HEK293 (cell line): ENCODE measurements at regions not wholly inside any gene's neighbourhood (a gene's known extent, or its start where the extent isn't known, plus 50 kb on each side); places are given as distances from the start of the nearest gene placed in this dataset.
A peak's percentile ranks its signal among the peaks of the same experiment; 100 is the strongest.

Experiments
- CTCF ChIA-PET: fragments of 350-600 bp; formaldehyde crosslinking; extraction: SDS; loops from one replicate; lab custom pipeline; 2021; ENCODE audit warnings: antibody characterized with exemption; lab: Yijun Ruan, JAX
- POLR2A ChIA-PET: fragments of 300-600 bp; formaldehyde crosslinking; extraction: SDS; loops from one replicate; lab custom pipeline; 2020; ENCODE audit warnings: antibody characterized with exemption, inconsistent platforms; lab: Yijun Ruan, JAX
- H3K27ac ChIP-seq: fragments of 200-500 bp; sonication (Bioruptor generic); 2 replicates; pipeline ENCODE4 v1.5.1; 2014; ENCODE audit warnings: low read depth, low read length, control low read depth, inconsistent platforms; ENCODE audit errors: extremely low read depth
- H3K36me3 ChIP-seq, 2 experiments: fragments of 200-500 bp in 1 of 2; sonication (Bioruptor generic) in 1 of 2; 1 replicate in 1 of 2; 2 replicates in 1 of 2; pipeline ENCODE4 v1.5.1; 2014 to 2017; ENCODE audit warnings: inconsistent platforms in 2 of 2, low read length in 2 of 2; ENCODE audit not compliant: control insufficient read depth in 2 of 2, insufficient read depth in 1 of 2
- H3K4me1 ChIP-seq: fragments of 200-500 bp; sonication (Bioruptor generic); 2 replicates; pipeline ENCODE4 v1.5.1; 2014; ENCODE audit warnings: mild to moderate bottlenecking, low read length, inconsistent platforms; ENCODE audit not compliant: control insufficient read depth, insufficient read depth
- H3K4me3 ChIP-seq: 2 replicates; pipeline ENCODE4 v1.5.1; 2011; ENCODE audit warnings: low read depth, mild to moderate bottlenecking, control low read depth, low read length, moderate library complexity
- H3K9me3 ChIP-seq: fragments of 200-500 bp; sonication (Bioruptor generic); 2 replicates; pipeline ENCODE4 v1.5.1; 2014; ENCODE audit warnings: low read depth, low read length, inconsistent platforms; ENCODE audit not compliant: control insufficient read depth, insufficient read depth
- BCL11A ChIP-seq: fragments of 450-650 bp; formaldehyde crosslinking; IDR thresholded peaks from 2 replicates; pipeline ENCODE4 v1.5.1; 2016; ENCODE audit warnings: low read depth, missing biosample characterization, missing genetic modification characterization
- BCL11B ChIP-seq: fragments of 450-650 bp; formaldehyde crosslinking; IDR thresholded peaks from 2 replicates; pipeline ENCODE4 v1.5.1; 2016; ENCODE audit warnings: low read depth, missing biosample characterization, missing genetic modification characterization
- CTCF ChIP-seq: fragments of 450-650 bp; formaldehyde crosslinking; IDR thresholded peaks from 2 replicates; pipeline ENCODE4 v1.5.1; 2016; ENCODE audit warnings: missing biosample characterization, missing genetic modification characterization
- ELK4 ChIP-seq: IDR thresholded peaks from 2 replicates; pipeline ENCODE4 v1.6.1; 2011; ENCODE audit warnings: mild to moderate bottlenecking, low read depth, low read length, borderline replicate concordance
- HOXA7 ChIP-seq: sonication (generic); formaldehyde crosslinking; IDR thresholded peaks from 2 replicates; pipeline ENCODE4 v1.8.1; 2022; ENCODE audit warnings: missing genetic modification reagents, borderline replicate concordance
- KLF10 ChIP-seq: fragments of 450-650 bp; IDR thresholded peaks from 2 replicates; pipeline ENCODE4 v1.5.1; 2018; ENCODE audit warnings: missing biosample characterization, mild to moderate bottlenecking, missing genetic modification characterization
- SETDB1 ChIP-seq: IDR thresholded peaks from one replicate; pipeline ENCODE4 v1.6.1; 2017; ENCODE audit warnings: mild to moderate bottlenecking, low read length, moderate library complexity, mixed read lengths; ENCODE audit not compliant: insufficient read length
- SP7 ChIP-seq: fragments of 450-650 bp; formaldehyde crosslinking; IDR thresholded peaks from 2 replicates; pipeline ENCODE4 v1.5.1; 2016; ENCODE audit warnings: missing biosample characterization, missing genetic modification characterization
- ZFP37 ChIP-seq: fragments of 450-650 bp; formaldehyde crosslinking; IDR thresholded peaks from 2 replicates; pipeline ENCODE4 v1.5.1; 2016; ENCODE audit warnings: missing biosample characterization, missing genetic modification characterization
- ZNF133 ChIP-seq: fragments of 450-650 bp; formaldehyde crosslinking; IDR thresholded peaks from 2 replicates; pipeline ENCODE4 v1.5.1; 2016; ENCODE audit warnings: missing biosample characterization, missing genetic modification characterization
- ZNF174 ChIP-seq: fragments of 450-650 bp; formaldehyde crosslinking; IDR thresholded peaks from 2 replicates; pipeline ENCODE4 v1.5.0; 2017; ENCODE audit warnings: missing biosample characterization, mild to moderate bottlenecking, missing genetic modification characterization
- ZNF274 ChIP-seq, 2 experiments: fragments of 200-500 bp in 1 of 2; fragments of 450-650 bp in 1 of 2; sonication (Bioruptor generic) in 1 of 2; formaldehyde crosslinking in 1 of 2; IDR thresholded peaks; 2 replicates each; pipeline versions ENCODE4 v1.5.1 to v1.6.1; 2014 to 2016; ENCODE audit warnings: borderline replicate concordance in 1 of 2, inconsistent platforms in 1 of 2, low read length in 1 of 2, missing biosample characterization in 1 of 2, missing genetic modification characterization in 1 of 2
- ZNF335 ChIP-seq: fragments of 450-650 bp; formaldehyde crosslinking; conservative IDR thresholded peaks from 2 replicates; pipeline ENCODE4 v1.5.1; 2016; ENCODE audit warnings: missing biosample characterization, missing genetic modification characterization
- ZNF433 ChIP-seq: fragments of 450-650 bp; formaldehyde crosslinking; IDR thresholded peaks from 2 replicates; pipeline ENCODE4 v1.5.1; 2016; ENCODE audit warnings: missing biosample characterization, missing genetic modification characterization, low read depth
- ZNF449 ChIP-seq: fragments of 450-650 bp; formaldehyde crosslinking; IDR thresholded peaks from 2 replicates; pipeline ENCODE4 v1.5.1; 2017; ENCODE audit warnings: missing biosample characterization, mild to moderate bottlenecking, missing genetic modification characterization, moderate library complexity
- ZNF48 ChIP-seq: fragments of 450-650 bp; formaldehyde crosslinking; IDR thresholded peaks from 2 replicates; pipeline ENCODE4 v1.5.1; 2016; ENCODE audit warnings: missing biosample characterization, missing genetic modification characterization
- ZNF488 ChIP-seq: fragments of 450-650 bp; formaldehyde crosslinking; IDR thresholded peaks from 2 replicates; pipeline ENCODE4 v1.5.1; 2016; ENCODE audit warnings: missing biosample characterization, missing genetic modification characterization
- ZNF529 ChIP-seq: fragments of 450-650 bp; formaldehyde crosslinking; IDR thresholded peaks from 2 replicates; pipeline ENCODE4 v1.5.1; 2017; ENCODE audit warnings: missing genetic modification characterization, missing biosample characterization; ENCODE audit not compliant: insufficient replicate concordance
- ZNF548 ChIP-seq: fragments of 450-650 bp; formaldehyde crosslinking; IDR thresholded peaks from 2 replicates; pipeline ENCODE4 v1.5.1; 2016; ENCODE audit warnings: missing biosample characterization, missing genetic modification characterization
- ZNF571 ChIP-seq: fragments of 450-650 bp; formaldehyde crosslinking; IDR thresholded peaks from 2 replicates; pipeline ENCODE4 v1.5.0; 2017; ENCODE audit warnings: missing biosample characterization, missing genetic modification characterization
- ZNF660 ChIP-seq: fragments of 450-650 bp; IDR thresholded peaks from 2 replicates; pipeline ENCODE4 v1.5.1; 2018; ENCODE audit warnings: missing biosample characterization, mild to moderate bottlenecking, missing genetic modification characterization
- ZNF76 ChIP-seq: fragments of 450-650 bp; formaldehyde crosslinking; IDR thresholded peaks from 2 replicates; pipeline ENCODE4; 2016; ENCODE audit warnings: low read depth, missing biosample characterization, missing genetic modification characterization, borderline replicate concordance
- ZSCAN5A ChIP-seq: fragments of 450-650 bp; formaldehyde crosslinking; IDR thresholded peaks from 2 replicates; pipeline ENCODE4 v1.5.1; 2016; ENCODE audit warnings: missing biosample characterization, missing genetic modification characterization

GRCh38 chr1:188778578-188778977 is 1699.1 kb downstream of the BRINP3 start:
- Histone ChIP-seq H3K9me3 (no peaks in the 10 kb centered on the region), H3K4me3 (no peak overlapping the region), H3K36me3 (no peaks in the 10 kb centered on the region), H3K4me1 (no peaks in the 10 kb centered on the region), H3K27ac (no peak overlapping the region)
- TF ChIP-seq ZNF433 (tag by site-specific recombination) (no peak), HOXA7 (CRISPR knock-in tag) (no peak), ZNF548 (tag by site-specific recombination) (no peak), BCL11B (tag by site-specific recombination) (no peak), BCL11A (tag by site-specific recombination) (no peak), ZNF449 (tag by site-specific recombination) (no peak), ZNF174 (no peak), ZNF488 (no peak), ZNF571 (tag by site-specific recombination) (no peak), ZNF133 (no peak), SETDB1 (no peak), ZNF274 (IDR thresholded peaks at IDR 0.05; ENCODE audit: low read length) (no peak), ZNF274 (tag by site-specific recombination; IDR thresholded peaks at IDR 0.05; ENCODE audit: borderline replicate concordance) (no peak), ZNF335 (tag by site-specific recombination) (no peak), SP7 (no peak), KLF10 (tag by site-specific recombination) (no peak), ZNF529 (no peak), ZFP37 (tag by site-specific recombination) (no peak), ZNF76 (tag by site-specific recombination) (no peak)
- ChIA-PET POLR2A (no interaction called here), CTCF (no interaction called here)

GRCh38 chr1:188782220-188782841 is 1695.3 kb downstream of the BRINP3 start:
- Histone ChIP-seq H3K27ac (no peak overlapping the region), H3K9me3 (no peaks in the 10 kb centered on the region), H3K4me3 (no peak overlapping the region), H3K4me1 (no peaks in the 10 kb centered on the region)
- ChIA-PET CTCF (interaction anchor here (0.6 to 2.0 kb wide), 13 partner anchors 10 to 1811 kb away, joined by 3 to 12 read pairs (median 3); no protein-coding TSS in a partner anchor), POLR2A (no interaction called here)
- TF ChIP-seq ELK4, result no peak
- TF ChIP-seq ZNF48 (tag by site-specific recombination), result no peak
- TF ChIP-seq ZNF660 (tag by site-specific recombination), result 0 out of 2 replicates have a peak, but pooled peaks have one; percentile 14
- TF ChIP-seq CTCF (tag by site-specific recombination), result peak; percentile 14; the same call in 1 of the 2 replicates
- TF ChIP-seq ZSCAN5A (tag by site-specific recombination), result no peak
- TF ChIP-seq, all 188 proteins: peak for 2
- H3K36me3 ChIP-seq, result no peaks in the 10 kb centered on the region
